ENCODE measurements at regions not wholly inside any gene's neighbourhood (a gene's known extent, or its start where the extent isn't known, plus 50 kb on each side); places are given as distances from the start of the nearest gene placed in this dataset.
A peak's percentile ranks its signal among the peaks of the same experiment; 100 is the strongest.

GRCh38 chr15:80308002-80308401 lies 56.0 kb upstream of the CTXND1 start:
- no peak overlapping the region for H3K4me3 ChIP-seq
- no peak for DNase-seq (ENCODE audit: low spot score)
- H3K36me3 ChIP-seq: no peaks in the 10 kb centered on the region
- no peak overlapping the region for H3K27ac ChIP-seq
- intact Hi-C loops (cut with DNase I): no loop called here
- no peaks in the 10 kb centered on the region for H3K4me1 ChIP-seq (replicated peaks)
- peaks cover 3% of the 10 kb centered on the region for H3K27me3 ChIP-seq (replicated peaks; ENCODE audit: insufficient read depth)
- H3K9me3 ChIP-seq: no peaks in the 10 kb centered on the region
- 90% methylated on average over 2 of the region's 11 CpGs for WGBS
- TF ChIP-seq POLR2A (IDR thresholded peaks at IDR 0.05) (no peak), CTCF (IDR thresholded peaks at IDR 0.05) (no peak)

- Histone ChIP-seq H3K27me3 (replicated peaks; ENCODE audit: insufficient read depth) (peaks cover 3% of the 10 kb centered on the region), H3K4me1 (replicated peaks) (no peaks in the 10 kb centered on the region), H3K4me3 (no peak overlapping the region), H3K27ac (no peak overlapping the region), H3K36me3 (no peaks in the 10 kb centered on the region), H3K9me3 (no peaks in the 10 kb centered on the region)
- 58% methylated on average over 6 of the region's 6 CpGs for WGBS
- intact Hi-C loops (cut with DNase I): loop anchor here (1.0 kb wide), 1 partner anchor 13 kb away; no protein-coding TSS in a partner anchor
- DNase-seq (ENCODE audit: low spot score): peak; percentile 21
- TF ChIP-seq POLR2A (IDR thresholded peaks at IDR 0.05) (no peak), POLR2AphosphoS5 (IDR thresholded peaks at IDR 0.05) (peak; percentile 7), CTCF (IDR thresholded peaks at IDR 0.05) (peak in 3 of 4 experiments; percentile 40 to 49 (median 47))
These were observed 57.9 kb upstream of the CTXND1 start for GRCh38 chr15:80309769-80310384.

GRCh38 chr15:80310776-80311175 lies 58.8 kb upstream of the CTXND1 start:
- Histone ChIP-seq H3K4me1 (replicated peaks) (no peaks in the 10 kb centered on the region), H3K9me3 (no peaks in the 10 kb centered on the region), H3K27ac (no peak overlapping the region), H3K27me3 (replicated peaks; ENCODE audit: insufficient read depth) (peaks cover 3% of the 10 kb centered on the region), H3K36me3 (no peaks in the 10 kb centered on the region), H3K4me3 (no peak overlapping the region)
- WGBS: 75% methylated on average over 7 of the region's 7 CpGs
- intact Hi-C loops (cut with DNase I): loop anchor here (1.0 kb wide), 1 partner anchor 13 kb away; no protein-coding TSS in a partner anchor
- DNase-seq (ENCODE audit: low spot score): no peak
- TF ChIP-seq POLR2AphosphoS5 (IDR thresholded peaks at IDR 0.05) (no peak), POLR2A (IDR thresholded peaks at IDR 0.05) (no peak), CTCF (IDR thresholded peaks at IDR 0.05) (no peak)

GRCh38 chr15:80315289-80315987 lies 63.4 kb upstream of the CTXND1 start:
- WGBS: 84% methylated on average over 11 of the region's 11 CpGs
- H3K36me3 ChIP-seq: no peaks in the 10 kb centered on the region
- intact Hi-C loops (cut with DNase I): no loop called here
- H3K4me1 ChIP-seq (replicated peaks): no peaks in the 10 kb centered on the region
- no peak overlapping the region for H3K27ac ChIP-seq
- TF ChIP-seq POLR2A (IDR thresholded peaks at IDR 0.05): no peak
- TF ChIP-seq POLR2AphosphoS5 (IDR thresholded peaks at IDR 0.05): no peak
- no peak for TF ChIP-seq CTCF (IDR thresholded peaks at IDR 0.05)
- no peak for DNase-seq (ENCODE audit: low spot score)
- H3K4me3 ChIP-seq: no peak overlapping the region
- H3K27me3 ChIP-seq (replicated peaks; ENCODE audit: insufficient read depth): no peaks in the 10 kb centered on the region
- H3K9me3 ChIP-seq: no peaks in the 10 kb centered on the region

All from prostate gland (tissue), 2 donors.